ENCODE measurements at regions not wholly inside any gene's neighbourhood (a gene's known extent, or its start where the extent isn't known, plus 50 kb on each side); places are given as distances from the start of the nearest gene placed in this dataset.
"Not testable (repeated sequence)": the region's sequence is repeated elsewhere in the genome, so short reads cannot be mapped to it uniquely, and the experiment has no call there.

- DNase-seq = no peak
Measured at GRCh38 chr14:95818581-95818980, 58.1 kb upstream of the TUNAR start.

GRCh38 chr14:95817271-95817670, 59.4 kb upstream of the TUNAR start:
- no peak for DNase-seq

GRCh38 chr14:95816539-95816938, 60.1 kb upstream of the TUNAR start:
- no peak for DNase-seq

GRCh38 chr14:95815226-95815690, 61.4 kb upstream of the TUNAR start:
- no peak for DNase-seq

GRCh38 chr14:95814363-95815225, 62.0 kb upstream of the TUNAR start:
- DNase-seq = no peak

GRCh38 chr14:95811813-95812212, 64.8 kb upstream of the TUNAR start:
- DNase-seq = no peak

GRCh38 chr14:95808371-95808770, 68.3 kb upstream of the TUNAR start:
- DNase-seq = no peak

GRCh38 chr14:95796788-95797187, 79.8 kb upstream of the TUNAR start:
- DNase-seq = no peak

GRCh38 chr14:95787941-95788340, 74.0 kb upstream of the TCL1A start:
- DNase-seq = no peak

GRCh38 chr14:95786566-95786965, 72.6 kb upstream of the TCL1A start:
- DNase-seq = no peak

- peak in 2 of 3 donors; percentile 21 to 40 for DNase-seq
Measured at GRCh38 chr14:95784137-95784536, 70.2 kb upstream of the TCL1A start.

- DNase-seq = no peak
Measured at GRCh38 chr14:95776798-95777534, 63.0 kb upstream of the TCL1A start.

- DNase-seq = peak; percentile 54 to 65 (median 61)
Measured at GRCh38 chr14:95774265-95775160, 60.6 kb upstream of the TCL1A start.

GRCh38 chr14:95770777-95771176, 56.9 kb upstream of the TCL1A start:
- no peak for DNase-seq

- no peak for DNase-seq
Measured at GRCh38 chr14:95769976-95770375, 56.1 kb upstream of the TCL1A start.

GRCh38 chr14:95769431-95769830, 55.5 kb upstream of the TCL1A start:
- not testable (repeated sequence) for DNase-seq

GRCh38 chr14:95765051-95765450, 51.1 kb upstream of the TCL1A start:
- no peak for DNase-seq

GRCh38 chr14:95763875-95764274, 50.0 kb upstream of the TCL1A start:
- DNase-seq = no peak
